Mucosa of descending colon (tissue), 3 donors: ENCODE measurements at regions not wholly inside any gene's neighbourhood (a gene's known extent, or its start where the extent isn't known, plus 50 kb on each side); places are given as distances from the start of the nearest gene placed in this dataset.

Source experiments
- ATAC-seq: fragments of 200-7000 bp; cut with Tn5 transposase; one replicate; pipeline ENCODE4 v1.9.1; 2020; ENCODE audit warnings: mild to moderate bottlenecking, moderate library complexity
- DNase-seq, 3 donors: peaks; one replicate each; pipeline ENCODE4 v3.0.0-alpha.2; 2020
- H3K36me3 ChIP-seq: fragments of 200-600 bp; one replicate; pipeline ENCODE4 v1.8.0; 2021; ENCODE audit warnings: low read depth, mild to moderate bottlenecking
- H3K4me1 ChIP-seq: fragments of 200-600 bp; one replicate; pipeline ENCODE4 v1.8.0; 2021; ENCODE audit warnings: low read depth, mild to moderate bottlenecking
- H3K4me3 ChIP-seq: fragments of 200-600 bp; one replicate; pipeline ENCODE4 v1.8.0; 2021; ENCODE audit warnings: mild to moderate bottlenecking
- H3K9me3 ChIP-seq: fragments of 200-600 bp; one replicate; pipeline ENCODE4 v1.8.0; 2021; ENCODE audit warnings: mild to moderate bottlenecking
- CTCF ChIP-seq: fragments of 200-600 bp; IDR thresholded peaks from one replicate; pipeline ENCODE4 v1.8.0; 2022; ENCODE audit warnings: antibody characterized with exemption, mild to moderate bottlenecking
- intact Hi-C, 2 donors: fragments of 100-400 bp; cut with DNase I in 1 of 2; cut with micrococcal nuclease in 1 of 2; formaldehyde crosslinking; loops; one replicate each; pipeline versions ENCODE4 v1.11.0 to v1.11.1; 2022; cut with DNase I, micrococcal nuclease
- donor health status: DM: no; HTN: no; CAD: no; lungs with moderate emphysema.
- donor health status: DM: no; HTN: no; CAD: no.
- donor health status: DM: no; HTN: yes; CAD: no.

GRCh38 chrX:115936008-115936407, 234.5 kb upstream of the AGTR2 start:
- no peak for TF ChIP-seq CTCF
- Histone ChIP-seq H3K36me3 (no peaks in the 10 kb centered on the region), H3K4me3 (no peak overlapping the region), H3K9me3 (no peaks in the 10 kb centered on the region), H3K4me1 (no peaks in the 10 kb centered on the region)
- intact Hi-C loops, result no loop called here
- DNase-seq (no peak), ATAC-seq (no peak)

- ATAC-seq, result no peak
- intact Hi-C loops, result no loop called here
Measured at GRCh38 chrX:115939070-115939469, 231.5 kb upstream of the AGTR2 start.

GRCh38 chrX:115939636-115940160, 230.8 kb upstream of the AGTR2 start:
- DNase-seq (no peak), ATAC-seq (no peak)
- TF ChIP-seq CTCF, result no peak
- Histone ChIP-seq H3K9me3 (no peaks in the 10 kb centered on the region), H3K36me3 (no peaks in the 10 kb centered on the region), H3K4me1 (no peaks in the 10 kb centered on the region), H3K4me3 (no peak overlapping the region)
- intact Hi-C loops, result no loop called here

More at GRCh38 chrX:115939070-115939469, 231.5 kb upstream of the AGTR2 start:
- no peaks in the 10 kb centered on the region for H3K36me3 ChIP-seq
- no peak for TF ChIP-seq CTCF
- no peaks in the 10 kb centered on the region for H3K9me3 ChIP-seq
- H3K4me1 ChIP-seq, result no peaks in the 10 kb centered on the region
- no peak for DNase-seq
- no peak overlapping the region for H3K4me3 ChIP-seq

GRCh38 chrX:115940348-115940747, 230.2 kb upstream of the AGTR2 start:
- Histone ChIP-seq H3K4me1 (no peaks in the 10 kb centered on the region), H3K4me3 (no peak overlapping the region), H3K9me3 (no peaks in the 10 kb centered on the region), H3K36me3 (no peaks in the 10 kb centered on the region)
- DNase-seq, result no peak
- no peak for ATAC-seq
- TF ChIP-seq CTCF, result no peak
- intact Hi-C loops, result no loop called here

- no peaks in the 10 kb centered on the region for H3K36me3 ChIP-seq
- TF ChIP-seq CTCF, result no peak
- no peaks in the 10 kb centered on the region for H3K9me3 ChIP-seq
- ATAC-seq (peak; percentile 94), DNase-seq (peak in 1 of 3 donors; percentile 84)
- H3K4me1 ChIP-seq, result no peaks in the 10 kb centered on the region
- H3K4me3 ChIP-seq, result no peak overlapping the region
- intact Hi-C loops, result no loop called here
Measured at GRCh38 chrX:115940888-115941332, 229.6 kb upstream of the AGTR2 start.

GRCh38 chrX:115941388-115941787, 229.2 kb upstream of the AGTR2 start:
- ATAC-seq, result no peak
- no peaks in the 10 kb centered on the region for H3K9me3 ChIP-seq
- no peak for DNase-seq
- no peaks in the 10 kb centered on the region for H3K4me1 ChIP-seq
- intact Hi-C loops, result no loop called here
- no peaks in the 10 kb centered on the region for H3K36me3 ChIP-seq
- no peak for TF ChIP-seq CTCF
- H3K4me3 ChIP-seq, result no peak overlapping the region
